GM23338 (cell line): ENCODE measurements at regions not wholly inside any gene's neighbourhood (a gene's known extent, or its start where the extent isn't known, plus 50 kb on each side); places are given as distances from the start of the nearest gene placed in this dataset.

ENCODE experiments used
- EZH2 ChIP-seq: fragments of 200-600 bp; sonication (generic); IDR thresholded peaks from one replicate; pipeline ENCODE4 v1.8.0; 2017; ENCODE audit warnings: antibody characterized with exemption, mild to moderate bottlenecking, low read depth; ENCODE audit not compliant: unreplicated experiment
- EZH2phosphoT487 ChIP-seq: fragments of 200-600 bp; sonication (generic); IDR thresholded peaks from one replicate; pipeline ENCODE4 v1.8.1; 2018; ENCODE audit warnings: antibody characterized with exemption; ENCODE audit not compliant: unreplicated experiment
- TF ChIP-seq, protein P1 (sequence below), 2 experiments: fragments of 200-600 bp in 1 of 2; sonication (generic) in 1 of 2; conservative IDR thresholded peaks; 2 replicates each; pipeline versions ENCODE4 v1.5.1 to v1.6.1; 2016 to 2017; ENCODE audit warnings: antibody characterized with exemption in 2 of 2, low read depth in 2 of 2, mild to moderate bottlenecking in 2 of 2, moderate library complexity in 1 of 2

DNA sequence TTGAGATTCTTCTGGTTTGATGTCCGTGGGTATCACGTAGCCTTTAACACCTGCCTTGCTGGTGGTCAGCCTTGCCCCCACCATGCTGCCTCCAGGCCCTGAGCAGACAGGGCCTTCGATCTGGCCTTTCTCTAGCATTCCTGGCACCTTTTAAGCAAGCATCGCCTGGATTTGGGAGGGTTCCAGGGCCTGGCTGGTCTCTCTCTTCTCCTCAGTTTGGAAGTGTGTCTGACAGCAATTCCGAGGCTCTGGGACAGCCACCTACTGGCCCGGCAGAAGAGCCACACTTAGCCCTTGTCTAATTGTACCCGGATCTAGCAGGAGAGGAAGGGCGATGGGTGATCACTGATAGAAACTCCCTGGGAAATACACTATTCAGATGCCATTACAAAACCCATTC, 441.3 kb upstream of the MKI67 start:
- TF ChIP-seq, protein P1, sequence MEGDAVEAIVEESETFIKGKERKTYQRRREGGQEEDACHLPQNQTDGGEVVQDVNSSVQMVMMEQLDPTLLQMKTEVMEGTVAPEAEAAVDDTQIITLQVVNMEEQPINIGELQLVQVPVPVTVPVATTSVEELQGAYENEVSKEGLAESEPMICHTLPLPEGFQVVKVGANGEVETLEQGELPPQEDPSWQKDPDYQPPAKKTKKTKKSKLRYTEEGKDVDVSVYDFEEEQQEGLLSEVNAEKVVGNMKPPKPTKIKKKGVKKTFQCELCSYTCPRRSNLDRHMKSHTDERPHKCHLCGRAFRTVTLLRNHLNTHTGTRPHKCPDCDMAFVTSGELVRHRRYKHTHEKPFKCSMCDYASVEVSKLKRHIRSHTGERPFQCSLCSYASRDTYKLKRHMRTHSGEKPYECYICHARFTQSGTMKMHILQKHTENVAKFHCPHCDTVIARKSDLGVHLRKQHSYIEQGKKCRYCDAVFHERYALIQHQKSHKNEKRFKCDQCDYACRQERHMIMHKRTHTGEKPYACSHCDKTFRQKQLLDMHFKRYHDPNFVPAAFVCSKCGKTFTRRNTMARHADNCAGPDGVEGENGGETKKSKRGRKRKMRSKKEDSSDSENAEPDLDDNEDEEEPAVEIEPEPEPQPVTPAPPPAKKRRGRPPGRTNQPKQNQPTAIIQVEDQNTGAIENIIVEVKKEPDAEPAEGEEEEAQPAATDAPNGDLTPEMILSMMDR (conservative IDR thresholded peaks at IDR 0.05; ENCODE audit: low read depth in 2 of 2): peak; percentile 29 to 44; a peak in 3 of 4 replicates
- TF ChIP-seq EZH2 (no peak), EZH2phosphoT487 (no peak)
